Suprapubic skin (tissue), 3 donors: ENCODE measurements at regions not wholly inside any gene's neighbourhood (a gene's known extent, or its start where the extent isn't known, plus 50 kb on each side); places are given as distances from the start of the nearest gene placed in this dataset.

ENCODE experiments used
- POLR2AphosphoS5 ChIP-seq, 3 donors: sonication (generic); formaldehyde crosslinking; IDR thresholded peaks; one replicate each; pipeline ENCODE4 v1.6.1; 2017; ENCODE audit warnings: antibody characterized with exemption in 3 of 3
- TF ChIP-seq, protein P1 (sequence below), 2 donors: fragments of 200-600 bp in 1 of 2; fragments of 450-650 bp in 1 of 2; sonication (generic) in 1 of 2; IDR thresholded peaks; one replicate each; pipeline ENCODE4 v1.5.1; 2016 to 2019; ENCODE audit warnings: antibody characterized with exemption in 2 of 2, mild to moderate bottlenecking in 1 of 2, moderate library complexity in 1 of 2

DNA sequence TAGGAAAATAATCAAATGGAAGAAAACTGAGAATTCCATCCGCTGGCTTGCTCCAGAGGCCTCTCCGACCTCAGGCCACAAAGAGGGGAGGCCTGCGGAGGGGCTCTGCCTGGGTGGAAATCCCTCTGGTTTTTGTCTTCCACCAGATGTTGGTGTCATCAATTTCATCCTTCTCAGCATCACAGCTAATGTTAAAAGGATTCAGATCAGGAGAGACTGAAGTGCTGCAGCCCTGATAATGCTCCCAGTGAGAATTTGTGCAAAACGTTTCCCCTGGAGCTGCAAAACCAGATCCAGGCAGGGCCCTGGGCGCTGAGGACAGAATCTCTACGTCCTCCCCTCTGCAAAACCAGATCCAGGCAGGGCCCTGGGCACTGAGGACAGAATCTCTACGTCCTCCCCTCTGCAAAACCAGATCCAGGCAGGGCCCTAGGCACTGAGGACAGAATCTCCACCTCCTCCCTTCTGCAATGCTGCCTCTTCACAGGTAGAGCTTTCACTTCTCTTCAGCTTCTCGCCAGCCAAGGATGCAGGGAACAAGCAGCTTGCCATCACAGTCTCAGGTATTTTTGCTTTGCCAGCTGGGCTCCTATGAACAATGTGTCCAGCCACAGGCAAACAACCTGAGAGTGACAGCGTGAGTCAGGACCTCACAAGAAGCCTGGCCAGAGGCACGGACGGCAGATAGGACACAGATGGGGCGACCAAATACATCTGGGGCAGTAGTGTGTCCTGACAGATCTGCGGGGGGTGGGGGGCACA, 81.2 kb downstream of the TMEM18 start:
- TF ChIP-seq, protein P1, sequence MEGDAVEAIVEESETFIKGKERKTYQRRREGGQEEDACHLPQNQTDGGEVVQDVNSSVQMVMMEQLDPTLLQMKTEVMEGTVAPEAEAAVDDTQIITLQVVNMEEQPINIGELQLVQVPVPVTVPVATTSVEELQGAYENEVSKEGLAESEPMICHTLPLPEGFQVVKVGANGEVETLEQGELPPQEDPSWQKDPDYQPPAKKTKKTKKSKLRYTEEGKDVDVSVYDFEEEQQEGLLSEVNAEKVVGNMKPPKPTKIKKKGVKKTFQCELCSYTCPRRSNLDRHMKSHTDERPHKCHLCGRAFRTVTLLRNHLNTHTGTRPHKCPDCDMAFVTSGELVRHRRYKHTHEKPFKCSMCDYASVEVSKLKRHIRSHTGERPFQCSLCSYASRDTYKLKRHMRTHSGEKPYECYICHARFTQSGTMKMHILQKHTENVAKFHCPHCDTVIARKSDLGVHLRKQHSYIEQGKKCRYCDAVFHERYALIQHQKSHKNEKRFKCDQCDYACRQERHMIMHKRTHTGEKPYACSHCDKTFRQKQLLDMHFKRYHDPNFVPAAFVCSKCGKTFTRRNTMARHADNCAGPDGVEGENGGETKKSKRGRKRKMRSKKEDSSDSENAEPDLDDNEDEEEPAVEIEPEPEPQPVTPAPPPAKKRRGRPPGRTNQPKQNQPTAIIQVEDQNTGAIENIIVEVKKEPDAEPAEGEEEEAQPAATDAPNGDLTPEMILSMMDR (IDR thresholded peaks at IDR 0.05), result no peak
- TF ChIP-seq POLR2AphosphoS5 (IDR thresholded peaks at IDR 0.05), result no peak
